Mammary epithelial cell (primary cell): ENCODE measurements at regions not wholly inside any gene's neighbourhood (a gene's known extent, or its start where the extent isn't known, plus 50 kb on each side); places are given as distances from the start of the nearest gene placed in this dataset.

Experiments
- EZH2 ChIP-seq: IDR thresholded peaks from 2 replicates; pipeline ENCODE4 v1.6.1; 2012; ENCODE audit warnings: low read length, inconsistent platforms, borderline replicate concordance
- TF ChIP-seq, protein P1 (sequence below), 2 donors: IDR thresholded peaks in 1 of 2; conservative IDR thresholded peaks in 1 of 2; 2 replicates each; pipeline ENCODE4 v1.5.1; 2011 to 2012; ENCODE audit warnings: inconsistent platforms in 2 of 2, low read length in 2 of 2, mild to moderate bottlenecking in 2 of 2, control low read depth in 1 of 2, low read depth in 1 of 2; ENCODE audit not compliant: insufficient read depth in 1 of 2; ENCODE audit errors: extremely low read depth in 1 of 2

- TF ChIP-seq, protein P1, sequence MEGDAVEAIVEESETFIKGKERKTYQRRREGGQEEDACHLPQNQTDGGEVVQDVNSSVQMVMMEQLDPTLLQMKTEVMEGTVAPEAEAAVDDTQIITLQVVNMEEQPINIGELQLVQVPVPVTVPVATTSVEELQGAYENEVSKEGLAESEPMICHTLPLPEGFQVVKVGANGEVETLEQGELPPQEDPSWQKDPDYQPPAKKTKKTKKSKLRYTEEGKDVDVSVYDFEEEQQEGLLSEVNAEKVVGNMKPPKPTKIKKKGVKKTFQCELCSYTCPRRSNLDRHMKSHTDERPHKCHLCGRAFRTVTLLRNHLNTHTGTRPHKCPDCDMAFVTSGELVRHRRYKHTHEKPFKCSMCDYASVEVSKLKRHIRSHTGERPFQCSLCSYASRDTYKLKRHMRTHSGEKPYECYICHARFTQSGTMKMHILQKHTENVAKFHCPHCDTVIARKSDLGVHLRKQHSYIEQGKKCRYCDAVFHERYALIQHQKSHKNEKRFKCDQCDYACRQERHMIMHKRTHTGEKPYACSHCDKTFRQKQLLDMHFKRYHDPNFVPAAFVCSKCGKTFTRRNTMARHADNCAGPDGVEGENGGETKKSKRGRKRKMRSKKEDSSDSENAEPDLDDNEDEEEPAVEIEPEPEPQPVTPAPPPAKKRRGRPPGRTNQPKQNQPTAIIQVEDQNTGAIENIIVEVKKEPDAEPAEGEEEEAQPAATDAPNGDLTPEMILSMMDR (conservative IDR thresholded peaks at IDR 0.05 in 1 of 2, IDR thresholded peaks at IDR 0.05 in 1 of 2; ENCODE audit: extremely low read depth in 1 of 2, insufficient read depth in 1 of 2, low read depth in 1 of 2, low read length in 2 of 2), result no peak
- TF ChIP-seq EZH2, result no peak
Measured at GRCh38 chr2:117342415-117342814, 472.1 kb upstream of the DDX18 start.
